ENCODE measurements at regions not wholly inside any gene's neighbourhood (a gene's known extent, or its start where the extent isn't known, plus 50 kb on each side); places are given as distances from the start of the nearest gene placed in this dataset.

GRCh38 chr4:79473439-79473724, 65.4 kb upstream of the GK2 start:
- no peak overlapping the region for H2AFZ ChIP-seq (ENCODE audit: low read depth, low read length)
- no peaks in the 10 kb centered on the region for H3K4me1 ChIP-seq (ENCODE audit: control insufficient read depth, extremely low read depth, insufficient read depth, low read length)
- no peaks in the 10 kb centered on the region for H3K36me3 ChIP-seq (ENCODE audit: control insufficient read depth in 2 of 2, extremely low read depth in 1 of 2, insufficient read depth in 2 of 2, low read length in 2 of 2)
- no peaks in the 10 kb centered on the region for H3K27me3 ChIP-seq (ENCODE audit: control insufficient read depth in 2 of 2, insufficient read depth in 2 of 2, low read length in 2 of 2)
- dilution Hi-C loops (cut with MboI; ENCODE audit: extremely low pct_ligation_motif_present, low sequenced_read_pairs), result no loop called here
- no peak overlapping the region for H3K4me3 ChIP-seq (replicated peaks in 1 of 3; ENCODE audit: insufficient read depth in 1 of 3, low read depth in 1 of 3, low read length in 3 of 3)
- H3K79me2 ChIP-seq (ENCODE audit: control insufficient read depth, insufficient read depth, low read length), result no peaks in the 10 kb centered on the region
- no peaks in the 10 kb centered on the region for H4K20me1 ChIP-seq (replicated peaks; ENCODE audit: control insufficient read depth, extremely low read depth, insufficient read depth, low read length)
- POLR2A ChIA-PET, result no interaction called here
- no peaks in the 10 kb centered on the region for H3K9me1 ChIP-seq (replicated peaks; ENCODE audit: control insufficient read depth, extremely low read depth, insufficient read depth, low read length)
- no peak for TF ChIP-seq JUN (IDR thresholded peaks at IDR 0.05; ENCODE audit: borderline replicate concordance, insufficient read depth, insufficient read length, low read depth)
- TF ChIP-seq CTCF (IDR thresholded peaks at IDR 0.05; ENCODE audit: extremely low read depth in 1 of 2, insufficient read depth in 1 of 2, low read depth in 1 of 2, low read length in 2 of 2), result no peak
- no peak for TF ChIP-seq EZH2 (IDR thresholded peaks at IDR 0.05; ENCODE audit: borderline replicate concordance, low read depth, low read length, severe bottlenecking)
- no peak for TF ChIP-seq GATA2 (IDR thresholded peaks at IDR 0.05; ENCODE audit: insufficient read depth, insufficient read length, low read depth, low read length)
- no peak for TF ChIP-seq POLR2AphosphoS5 (IDR thresholded peaks at IDR 0.05; ENCODE audit: insufficient read depth, low read depth, low read length)
- TF ChIP-seq FOS (IDR thresholded peaks at IDR 0.05; ENCODE audit: borderline replicate concordance, insufficient read depth, low read length), result no peak
- TF ChIP-seq MYC (IDR thresholded peaks at IDR 0.05; ENCODE audit: low read depth, low read length), result no peak
- TF ChIP-seq POLR2A (IDR thresholded peaks at IDR 0.05; ENCODE audit: low read depth, low read length), result no peak
- no peak for TF ChIP-seq MAX (IDR thresholded peaks at IDR 0.05; ENCODE audit: insufficient read depth, insufficient read length)
- FAIRE-seq, result no peak
- DNase-seq (ENCODE audit: low read depth, low spot score), result no peak
- no TSS peak for BruUV-seq (replicated peaks)
- intact Hi-C loops (cut with micrococcal nuclease), result no loop called here
- no peaks in the 10 kb centered on the region for H3K9me3 ChIP-seq (replicated peaks; ENCODE audit: control insufficient read depth, insufficient read depth, low read length)
- CTCF ChIA-PET, result no interaction called here
- no peak overlapping the region for H3K4me2 ChIP-seq (ENCODE audit: insufficient read depth, low read length)
- H3K9ac ChIP-seq (replicated peaks; ENCODE audit: extremely low read depth, insufficient read depth, low read length), result no peak overlapping the region
- H3K27ac ChIP-seq (ENCODE audit: insufficient read depth, low read depth, low read length), result no peak overlapping the region
